Osteoblast (primary cell): ENCODE measurements at regions not wholly inside any gene's neighbourhood (a gene's known extent, or its start where the extent isn't known, plus 50 kb on each side); places are given as distances from the start of the nearest gene placed in this dataset.
A peak's percentile ranks its signal among the peaks of the same experiment; 100 is the strongest.

ENCODE experiments used
- DNase-seq: peaks from one replicate; pipeline ENCODE4 v3.0.0; 2011; ENCODE audit warnings: low spot score, mixed read lengths; ENCODE audit not compliant: insufficient read length; ENCODE audit errors: missing footprints
- H2AFZ ChIP-seq: 2 replicates; pipeline ENCODE4 v1.6.0; 2011; ENCODE audit warnings: mild to moderate bottlenecking, low read length
- H3K27ac ChIP-seq: 2 replicates; pipeline ENCODE4 v1.5.1; 2011; ENCODE audit warnings: mild to moderate bottlenecking, low read depth, low read length, moderate library complexity
- H3K27me3 ChIP-seq: 2 replicates; pipeline ENCODE4 v1.6.0; 2012; ENCODE audit warnings: mild to moderate bottlenecking, control low read depth, inconsistent platforms, low read length, moderate library complexity; ENCODE audit not compliant: insufficient read depth
- H3K36me3 ChIP-seq: 2 replicates; pipeline ENCODE4 v1.5.1; 2011; ENCODE audit warnings: mild to moderate bottlenecking, low read length, control low read depth, moderate library complexity; ENCODE audit not compliant: insufficient read depth
- H3K4me1 ChIP-seq: 2 replicates; pipeline ENCODE4 v1.5.1; 2011; ENCODE audit warnings: mild to moderate bottlenecking, low read length, control low read depth, moderate library complexity; ENCODE audit not compliant: insufficient read depth
- H3K4me2 ChIP-seq: 2 replicates; pipeline ENCODE4 v1.6.0; 2011; ENCODE audit warnings: mild to moderate bottlenecking, low read length; ENCODE audit not compliant: insufficient read depth
- H3K4me3 ChIP-seq: fragments of 200-600 bp; sonication (generic); 3 replicates; pipeline ENCODE4 v1.5.1; 2012; ENCODE audit warnings: mild to moderate bottlenecking, low read length, inconsistent platforms; ENCODE audit not compliant: insufficient read depth
- H3K79me2 ChIP-seq: 2 replicates; pipeline ENCODE4 v1.6.0; 2012; ENCODE audit warnings: mild to moderate bottlenecking, low read length, control low read depth, inconsistent platforms; ENCODE audit not compliant: insufficient read depth
- H3K9me3 ChIP-seq: 2 replicates; pipeline ENCODE4 v1.5.1; 2011; ENCODE audit warnings: low read depth, low read length, control low read depth
- H4K20me1 ChIP-seq: 2 replicates; pipeline ENCODE4 v1.6.0; 2012; ENCODE audit warnings: mild to moderate bottlenecking, low read length, control low read depth; ENCODE audit not compliant: insufficient read depth
- TF ChIP-seq, protein P1 (sequence below): IDR thresholded peaks from 2 replicates; pipeline ENCODE4 v1.5.1; 2011; ENCODE audit warnings: mild to moderate bottlenecking, low read depth, low read length, moderate library complexity; ENCODE audit errors: extremely low read depth

- TF ChIP-seq, protein P1, sequence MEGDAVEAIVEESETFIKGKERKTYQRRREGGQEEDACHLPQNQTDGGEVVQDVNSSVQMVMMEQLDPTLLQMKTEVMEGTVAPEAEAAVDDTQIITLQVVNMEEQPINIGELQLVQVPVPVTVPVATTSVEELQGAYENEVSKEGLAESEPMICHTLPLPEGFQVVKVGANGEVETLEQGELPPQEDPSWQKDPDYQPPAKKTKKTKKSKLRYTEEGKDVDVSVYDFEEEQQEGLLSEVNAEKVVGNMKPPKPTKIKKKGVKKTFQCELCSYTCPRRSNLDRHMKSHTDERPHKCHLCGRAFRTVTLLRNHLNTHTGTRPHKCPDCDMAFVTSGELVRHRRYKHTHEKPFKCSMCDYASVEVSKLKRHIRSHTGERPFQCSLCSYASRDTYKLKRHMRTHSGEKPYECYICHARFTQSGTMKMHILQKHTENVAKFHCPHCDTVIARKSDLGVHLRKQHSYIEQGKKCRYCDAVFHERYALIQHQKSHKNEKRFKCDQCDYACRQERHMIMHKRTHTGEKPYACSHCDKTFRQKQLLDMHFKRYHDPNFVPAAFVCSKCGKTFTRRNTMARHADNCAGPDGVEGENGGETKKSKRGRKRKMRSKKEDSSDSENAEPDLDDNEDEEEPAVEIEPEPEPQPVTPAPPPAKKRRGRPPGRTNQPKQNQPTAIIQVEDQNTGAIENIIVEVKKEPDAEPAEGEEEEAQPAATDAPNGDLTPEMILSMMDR: no peak
Observed at GRCh38 chr3:117195034-117195433, 485.5 kb downstream of the TUSC7 start.

DNA sequence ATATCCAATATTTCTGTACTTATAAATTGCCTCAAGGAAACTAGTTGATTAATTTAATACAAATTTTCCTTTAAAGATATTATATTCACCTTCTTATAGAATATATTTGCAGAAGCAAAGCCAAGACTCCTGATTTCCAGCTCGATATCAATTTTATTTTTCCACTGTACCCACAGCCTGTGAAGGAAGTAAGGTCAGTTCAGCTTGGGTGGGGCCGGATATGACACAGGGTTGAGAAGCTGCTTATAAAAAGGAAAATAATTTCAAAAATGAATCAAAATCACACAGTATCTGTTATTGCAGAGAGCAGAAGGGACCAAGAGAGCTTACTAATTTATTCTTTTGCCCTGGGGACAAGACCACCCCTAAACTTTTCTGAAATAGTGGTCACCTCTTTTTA is 491.4 kb downstream of the TUSC7 start:
- Histone ChIP-seq H2AFZ (no peak overlapping the region), H3K4me3 (no peak overlapping the region), H3K27ac (no peak overlapping the region), H3K9me3 (no peaks in the 10 kb centered on the region), H4K20me1 (no peaks in the 10 kb centered on the region), H3K4me1 (no peaks in the 10 kb centered on the region), H3K4me2 (no peak overlapping the region), H3K27me3 (no peaks in the 10 kb centered on the region), H3K79me2 (no peaks in the 10 kb centered on the region), H3K36me3 (no peaks in the 10 kb centered on the region)
- peak; percentile 58 for DNase-seq
- TF ChIP-seq, protein P1: no peak

More at GRCh38 chr3:117195034-117195433, 485.5 kb downstream of the TUSC7 start:
- Histone ChIP-seq H3K36me3 (no peaks in the 10 kb centered on the region), H3K9me3 (no peaks in the 10 kb centered on the region), H4K20me1 (no peaks in the 10 kb centered on the region), H3K27ac (no peak overlapping the region), H3K4me2 (no peak overlapping the region), H3K79me2 (no peaks in the 10 kb centered on the region), H3K27me3 (no peaks in the 10 kb centered on the region), H3K4me1 (no peaks in the 10 kb centered on the region), H2AFZ (no peak overlapping the region), H3K4me3 (no peak overlapping the region)
- no peak for DNase-seq

- Histone ChIP-seq H3K4me1 (no peaks in the 10 kb centered on the region), H3K9me3 (no peaks in the 10 kb centered on the region), H3K27ac (no peak overlapping the region), H3K79me2 (no peaks in the 10 kb centered on the region), H3K27me3 (no peaks in the 10 kb centered on the region), H4K20me1 (no peaks in the 10 kb centered on the region), H3K4me3 (no peak overlapping the region), H2AFZ (no peak overlapping the region), H3K36me3 (no peaks in the 10 kb centered on the region), H3K4me2 (no peak overlapping the region)
- TF ChIP-seq, protein P1: no peak
- DNase-seq: peak; percentile 14
Observed at GRCh38 chr3:117201901-117202774, 492.6 kb downstream of the TUSC7 start.

DNA sequence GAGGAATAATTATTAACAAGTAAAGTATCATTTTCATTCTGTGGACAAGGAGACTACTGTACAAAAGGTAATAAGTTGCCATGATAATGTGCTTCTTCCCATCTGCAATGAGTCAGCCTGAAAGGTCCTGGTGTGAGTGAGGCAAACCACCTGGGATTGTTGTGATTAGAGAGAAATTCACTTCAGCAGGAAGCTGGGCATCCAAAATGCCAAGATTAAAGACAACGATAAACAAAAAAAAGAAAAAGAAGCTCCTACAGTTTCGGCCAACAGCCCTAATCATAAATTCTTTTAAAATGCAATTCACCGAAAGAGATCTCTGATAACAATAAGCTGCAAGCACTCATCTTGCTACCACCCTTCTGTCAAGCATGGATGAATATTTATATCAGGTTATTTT is 507.8 kb downstream of the TUSC7 start:
- no peaks in the 10 kb centered on the region for H3K9me3 ChIP-seq
- no peak overlapping the region for H3K27ac ChIP-seq
- H3K4me1 ChIP-seq: no peaks in the 10 kb centered on the region
- H3K4me3 ChIP-seq: no peak overlapping the region
- no peaks in the 10 kb centered on the region for H3K36me3 ChIP-seq
- no peak overlapping the region for H3K4me2 ChIP-seq
- TF ChIP-seq, protein P1: no peak
- H4K20me1 ChIP-seq: no peaks in the 10 kb centered on the region
- H3K79me2 ChIP-seq: no peaks in the 10 kb centered on the region
- H3K27me3 ChIP-seq: no peaks in the 10 kb centered on the region
- no peak overlapping the region for H2AFZ ChIP-seq
- DNase-seq: no peak
